ENCODE measurements at regions not wholly inside any gene's neighbourhood (a gene's known extent, or its start where the extent isn't known, plus 50 kb on each side); places are given as distances from the start of the nearest gene placed in this dataset.

DNA sequence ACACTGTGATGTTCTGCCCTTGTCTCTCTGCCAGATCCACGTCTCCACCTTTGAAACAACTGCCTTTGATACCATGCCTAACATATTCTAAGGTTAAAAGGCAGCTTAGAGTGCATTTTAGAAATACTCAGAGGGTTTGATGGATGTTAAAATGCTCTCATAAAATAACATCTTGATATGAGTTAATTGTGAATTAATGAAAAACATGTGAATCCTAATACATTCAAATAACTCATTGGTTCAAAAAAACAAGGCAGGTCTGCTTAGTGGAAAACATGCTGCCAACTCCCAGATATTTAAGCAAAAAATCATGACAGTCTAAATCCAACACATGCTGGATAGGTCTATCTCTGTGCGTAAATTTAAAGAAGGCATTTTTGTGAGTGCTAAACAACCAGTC, 291.8 kb downstream of the AHR start:
- no peaks in the 10 kb centered on the region for H3K9me2 ChIP-seq (replicated peaks; ENCODE audit: insufficient read depth, low read length)
- no peaks in the 10 kb centered on the region for H3K27me3 ChIP-seq (ENCODE audit: low read length)
- H3K27ac ChIP-seq (ENCODE audit: low read depth, low read length), result no peak overlapping the region
- H3F3A ChIP-seq (ENCODE audit: insufficient read depth), result no peaks in the 10 kb centered on the region
- no peak overlapping the region for H3K9ac ChIP-seq (ENCODE audit: low read length)
- TF ChIP-seq, protein P1, sequence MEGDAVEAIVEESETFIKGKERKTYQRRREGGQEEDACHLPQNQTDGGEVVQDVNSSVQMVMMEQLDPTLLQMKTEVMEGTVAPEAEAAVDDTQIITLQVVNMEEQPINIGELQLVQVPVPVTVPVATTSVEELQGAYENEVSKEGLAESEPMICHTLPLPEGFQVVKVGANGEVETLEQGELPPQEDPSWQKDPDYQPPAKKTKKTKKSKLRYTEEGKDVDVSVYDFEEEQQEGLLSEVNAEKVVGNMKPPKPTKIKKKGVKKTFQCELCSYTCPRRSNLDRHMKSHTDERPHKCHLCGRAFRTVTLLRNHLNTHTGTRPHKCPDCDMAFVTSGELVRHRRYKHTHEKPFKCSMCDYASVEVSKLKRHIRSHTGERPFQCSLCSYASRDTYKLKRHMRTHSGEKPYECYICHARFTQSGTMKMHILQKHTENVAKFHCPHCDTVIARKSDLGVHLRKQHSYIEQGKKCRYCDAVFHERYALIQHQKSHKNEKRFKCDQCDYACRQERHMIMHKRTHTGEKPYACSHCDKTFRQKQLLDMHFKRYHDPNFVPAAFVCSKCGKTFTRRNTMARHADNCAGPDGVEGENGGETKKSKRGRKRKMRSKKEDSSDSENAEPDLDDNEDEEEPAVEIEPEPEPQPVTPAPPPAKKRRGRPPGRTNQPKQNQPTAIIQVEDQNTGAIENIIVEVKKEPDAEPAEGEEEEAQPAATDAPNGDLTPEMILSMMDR (IDR thresholded peaks at IDR 0.05; ENCODE audit: insufficient read depth, low read length, poor library complexity, severe bottlenecking), result no peak
- no peak overlapping the region for H3K4me3 ChIP-seq (ENCODE audit: insufficient read depth, low read length, poor library complexity, severe bottlenecking)
- H2AFZ ChIP-seq (ENCODE audit: low read depth, low read length, severe bottlenecking), result no peak overlapping the region
- no peaks in the 10 kb centered on the region for H4K20me1 ChIP-seq (ENCODE audit: low read depth, low read length)
- H3K36me3 ChIP-seq (ENCODE audit: low read length), result no peaks in the 10 kb centered on the region
- H3K4me2 ChIP-seq (ENCODE audit: low read depth, low read length, poor library complexity, severe bottlenecking), result no peak overlapping the region
- no peaks in the 10 kb centered on the region for H3K9me3 ChIP-seq (ENCODE audit: insufficient read depth, low read length)
- no peaks in the 10 kb centered on the region for H3K79me2 ChIP-seq (ENCODE audit: insufficient read depth, low read length)

DNA sequence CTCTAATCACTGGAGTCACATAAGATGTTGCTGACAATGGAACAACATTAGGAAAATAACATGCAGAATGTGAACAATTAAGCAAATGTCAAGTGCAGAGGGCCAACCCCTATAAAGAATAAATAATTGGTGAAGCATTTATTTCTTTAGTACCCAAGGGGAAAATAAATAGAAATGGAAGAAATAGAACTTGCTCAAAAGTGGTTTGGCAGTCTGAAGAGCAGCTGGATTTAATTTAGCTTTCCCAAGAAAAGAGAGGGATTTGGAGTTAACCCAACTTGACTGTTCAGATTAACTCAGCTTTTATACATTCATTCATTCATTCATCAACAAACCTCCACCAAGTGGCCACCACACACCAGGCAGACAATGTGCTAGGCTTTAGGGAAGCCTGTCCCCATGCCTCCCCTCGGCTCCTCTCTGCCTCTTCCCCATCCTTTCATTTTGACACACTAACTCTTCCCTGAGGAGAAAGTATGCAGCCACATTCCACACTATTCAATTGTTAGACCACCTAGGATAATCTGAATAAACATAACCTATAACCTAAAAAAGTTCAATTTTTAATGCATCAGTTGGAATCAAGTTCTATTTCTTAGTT, 295.5 kb downstream of the AHR start:
- Histone ChIP-seq H3K9ac (ENCODE audit: low read length) (no peak overlapping the region), H3K4me3 (ENCODE audit: insufficient read depth, low read length, poor library complexity, severe bottlenecking) (no peak overlapping the region)

DNA sequence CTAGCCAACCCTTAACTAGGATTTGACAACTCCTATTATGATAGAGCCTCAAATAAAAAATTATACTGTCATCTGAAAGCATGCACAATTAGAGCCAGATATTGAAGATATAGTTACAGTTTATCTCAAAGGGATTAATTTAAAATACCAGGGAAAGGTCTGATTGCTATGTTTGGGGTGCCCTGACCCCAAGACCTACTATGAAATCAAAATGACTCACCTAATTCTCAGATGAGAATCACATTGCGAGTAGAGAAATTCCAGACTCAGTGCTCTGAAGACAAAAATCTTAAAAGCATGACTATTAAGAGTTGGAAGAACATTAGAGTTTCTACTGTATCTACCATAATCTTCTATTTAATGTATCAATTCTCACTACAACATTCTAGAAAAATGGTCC, 297.1 kb downstream of the AHR start:
- Histone ChIP-seq H3F3A (ENCODE audit: insufficient read depth) (no peaks in the 10 kb centered on the region), H3K4me2 (ENCODE audit: low read depth, low read length, poor library complexity, severe bottlenecking) (no peak overlapping the region), H4K20me1 (ENCODE audit: low read depth, low read length) (no peaks in the 10 kb centered on the region), H2AFZ (ENCODE audit: low read depth, low read length, severe bottlenecking) (no peak overlapping the region), H3K9me3 (ENCODE audit: insufficient read depth, low read length) (no peaks in the 10 kb centered on the region), H3K4me3 (ENCODE audit: insufficient read depth, low read length, poor library complexity, severe bottlenecking) (no peak overlapping the region), H3K36me3 (ENCODE audit: low read length) (no peaks in the 10 kb centered on the region), H3K27me3 (ENCODE audit: low read length) (no peaks in the 10 kb centered on the region), H3K27ac (ENCODE audit: low read depth, low read length) (no peak overlapping the region), H3K9ac (ENCODE audit: low read length) (no peak overlapping the region), H3K9me2 (replicated peaks; ENCODE audit: insufficient read depth, low read length) (no peaks in the 10 kb centered on the region), H3K79me2 (ENCODE audit: insufficient read depth, low read length) (no peaks in the 10 kb centered on the region)
- no peak for TF ChIP-seq EZH2phosphoT487 (conservative IDR thresholded peaks at IDR 0.05; ENCODE audit: low read length)
- TF ChIP-seq, protein P1 (IDR thresholded peaks at IDR 0.05; ENCODE audit: insufficient read depth, low read length, poor library complexity, severe bottlenecking), result no peak

More for the DNA sequence above, 295.5 kb downstream of the AHR start:
- Histone ChIP-seq H3K9me3 (ENCODE audit: insufficient read depth, low read length) (no peaks in the 10 kb centered on the region), H3K27me3 (ENCODE audit: low read length) (no peaks in the 10 kb centered on the region), H3K27ac (ENCODE audit: low read depth, low read length) (no peak overlapping the region), H3K36me3 (ENCODE audit: low read length) (no peaks in the 10 kb centered on the region), H3K9me2 (replicated peaks; ENCODE audit: insufficient read depth, low read length) (no peaks in the 10 kb centered on the region), H2AFZ (ENCODE audit: low read depth, low read length, severe bottlenecking) (no peak overlapping the region), H3F3A (ENCODE audit: insufficient read depth) (no peaks in the 10 kb centered on the region), H3K79me2 (ENCODE audit: insufficient read depth, low read length) (no peaks in the 10 kb centered on the region), H4K20me1 (ENCODE audit: low read depth, low read length) (no peaks in the 10 kb centered on the region), H3K4me2 (ENCODE audit: low read depth, low read length, poor library complexity, severe bottlenecking) (no peak overlapping the region)
- TF ChIP-seq, protein P1 (IDR thresholded peaks at IDR 0.05; ENCODE audit: insufficient read depth, low read length, poor library complexity, severe bottlenecking), result no peak
